GM19397 (cell line): ENCODE measurements at regions not wholly inside any gene's neighbourhood (a gene's known extent, or its start where the extent isn't known, plus 50 kb on each side); places are given as distances from the start of the nearest gene placed in this dataset.

Experiments
- ATAC-seq: cut with Tn5 transposase; IDR thresholded peaks from one replicate; pipeline ENCODE4 v1.9.1; 2021; ENCODE audit warnings: mild to moderate bottlenecking, moderate library complexity; ENCODE audit not compliant: unreplicated experiment

DNA sequence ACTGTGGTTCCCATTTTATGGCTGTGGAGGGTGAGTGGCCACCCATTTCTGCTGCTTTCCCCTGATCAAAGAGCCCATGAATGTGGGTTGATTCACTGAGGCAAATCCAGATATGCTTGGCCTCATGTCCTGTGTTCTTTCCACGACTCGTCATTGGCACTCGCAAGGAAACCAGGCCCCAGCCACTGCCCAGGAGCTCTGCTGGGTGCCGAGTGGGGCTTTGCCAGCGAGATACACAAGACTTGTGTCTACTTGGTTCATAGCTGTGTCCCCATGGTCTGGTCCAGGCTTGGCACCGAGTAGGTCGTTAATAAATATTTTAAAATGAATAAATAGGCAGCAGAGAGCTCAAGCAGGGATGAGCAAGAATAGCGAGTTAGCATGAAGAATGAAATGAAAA lies 1291.5 kb downstream of the TBC1D22A start:
- ATAC-seq, result no peak

DNA sequence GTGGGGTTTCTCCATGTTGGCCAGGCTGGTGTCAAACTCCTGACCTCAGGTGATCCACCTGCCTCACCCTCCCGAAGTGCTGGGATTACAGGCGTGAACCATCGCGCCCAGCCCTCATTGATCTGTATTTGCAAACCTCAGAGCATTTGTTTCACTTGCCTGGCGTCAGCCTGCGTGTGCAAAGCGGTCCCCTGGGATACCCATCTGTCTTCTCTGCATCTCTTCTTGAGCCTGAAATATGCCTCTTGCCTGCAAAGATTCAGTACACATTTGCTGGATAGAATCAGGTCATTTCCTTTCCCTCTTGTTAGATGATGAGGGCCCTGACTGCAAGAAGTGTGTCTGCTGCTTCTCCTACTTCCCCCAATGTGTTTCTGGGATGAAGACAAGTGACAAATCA lies 1291.0 kb downstream of the TBC1D22A start:
- ATAC-seq, result no peak

DNA sequence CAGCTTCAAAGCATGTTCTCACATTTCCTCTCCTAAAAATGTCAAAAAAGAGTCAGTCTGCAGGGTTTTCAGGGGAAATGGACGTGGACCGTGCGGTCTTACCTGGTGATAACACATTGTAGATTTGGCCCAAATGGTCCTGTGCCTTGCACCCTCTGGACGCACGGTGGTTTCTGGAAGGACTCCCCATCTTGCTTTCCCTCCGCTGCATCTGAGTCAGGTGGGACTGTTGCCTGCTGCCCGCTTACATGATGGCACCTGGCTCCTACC lies 1290.1 kb downstream of the TBC1D22A start:
- ATAC-seq, result no peak

DNA sequence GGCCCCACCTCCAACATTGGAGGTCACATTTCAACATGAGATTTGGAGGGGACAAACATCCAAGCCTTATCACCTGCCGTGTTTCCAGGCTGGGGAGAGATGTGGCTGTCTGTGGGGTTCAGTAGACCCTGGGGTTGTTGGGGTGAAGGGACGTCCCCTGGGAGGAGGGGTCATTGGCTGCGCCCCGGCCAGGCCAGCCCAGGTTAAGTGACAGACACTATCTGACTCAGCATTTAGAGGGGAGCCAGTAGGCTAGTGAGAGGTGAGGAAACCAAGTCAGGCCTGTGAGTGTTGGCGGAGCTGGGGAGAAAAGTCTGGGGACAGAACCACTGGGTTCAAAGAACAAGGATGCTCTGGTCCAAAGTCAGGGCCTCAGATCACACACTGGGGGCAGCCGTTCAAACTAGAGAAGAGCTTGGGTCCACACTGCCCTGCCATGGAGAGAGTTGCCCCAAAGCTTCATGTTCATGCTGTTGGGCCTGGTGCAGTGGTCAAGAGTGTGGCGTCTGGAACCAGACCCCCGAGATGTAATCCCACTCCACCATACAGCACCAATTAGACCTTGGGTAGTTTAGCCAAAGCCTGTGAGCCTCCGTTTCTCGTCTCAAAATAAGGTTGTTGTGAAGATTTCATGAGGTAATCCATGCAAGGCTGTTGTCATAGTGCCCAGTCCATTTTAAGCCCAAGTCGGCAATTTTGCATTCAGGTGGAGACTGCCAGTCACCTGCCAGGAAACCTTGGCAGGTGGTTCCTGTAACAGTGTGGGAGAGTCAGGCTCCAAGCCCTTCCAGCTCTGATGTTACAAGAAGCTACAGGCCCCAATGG lies 1289.6 kb downstream of the TBC1D22A start:
- no peak for ATAC-seq

DNA sequence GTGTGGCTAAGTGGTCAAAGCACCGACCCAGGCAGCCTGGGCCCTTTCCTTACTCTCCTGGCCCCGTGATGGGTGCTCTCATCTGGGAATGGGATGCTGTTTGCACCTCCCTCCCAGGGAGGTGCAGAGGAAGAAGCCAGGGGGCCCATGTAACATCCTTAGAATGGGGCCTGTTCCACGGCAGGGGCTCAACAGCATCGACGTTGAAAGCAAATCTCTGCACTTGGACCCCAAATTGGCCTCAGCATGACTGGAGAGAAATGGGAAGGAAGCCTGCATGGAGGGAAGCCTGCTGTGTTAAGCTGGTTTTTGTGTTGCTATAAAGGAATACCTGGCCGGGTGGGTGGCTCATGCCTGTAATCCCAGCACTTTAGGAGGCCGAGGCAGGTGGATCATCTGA lies 1288.4 kb downstream of the TBC1D22A start:
- ATAC-seq, result no peak

DNA sequence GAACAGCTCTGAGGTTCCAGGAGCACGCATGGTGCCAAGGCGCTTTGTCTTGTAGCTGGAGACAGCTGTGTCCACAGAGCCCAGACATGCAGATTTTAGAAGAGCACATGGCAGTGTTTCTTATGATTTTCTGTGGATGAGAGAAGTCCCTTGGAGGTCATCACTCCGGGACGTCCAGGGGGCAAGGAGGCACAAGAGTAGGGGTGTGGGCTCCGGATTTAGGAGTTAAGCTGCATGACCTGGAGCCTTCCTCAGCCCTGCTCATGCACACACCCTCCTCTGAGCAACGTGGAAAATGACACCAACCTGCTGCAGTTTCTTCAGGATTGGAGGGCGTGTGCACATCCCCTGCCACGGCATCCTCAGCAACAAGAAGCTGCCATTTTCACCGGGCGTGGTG lies 1286.7 kb downstream of the TBC1D22A start:
- ATAC-seq, result no peak

DNA sequence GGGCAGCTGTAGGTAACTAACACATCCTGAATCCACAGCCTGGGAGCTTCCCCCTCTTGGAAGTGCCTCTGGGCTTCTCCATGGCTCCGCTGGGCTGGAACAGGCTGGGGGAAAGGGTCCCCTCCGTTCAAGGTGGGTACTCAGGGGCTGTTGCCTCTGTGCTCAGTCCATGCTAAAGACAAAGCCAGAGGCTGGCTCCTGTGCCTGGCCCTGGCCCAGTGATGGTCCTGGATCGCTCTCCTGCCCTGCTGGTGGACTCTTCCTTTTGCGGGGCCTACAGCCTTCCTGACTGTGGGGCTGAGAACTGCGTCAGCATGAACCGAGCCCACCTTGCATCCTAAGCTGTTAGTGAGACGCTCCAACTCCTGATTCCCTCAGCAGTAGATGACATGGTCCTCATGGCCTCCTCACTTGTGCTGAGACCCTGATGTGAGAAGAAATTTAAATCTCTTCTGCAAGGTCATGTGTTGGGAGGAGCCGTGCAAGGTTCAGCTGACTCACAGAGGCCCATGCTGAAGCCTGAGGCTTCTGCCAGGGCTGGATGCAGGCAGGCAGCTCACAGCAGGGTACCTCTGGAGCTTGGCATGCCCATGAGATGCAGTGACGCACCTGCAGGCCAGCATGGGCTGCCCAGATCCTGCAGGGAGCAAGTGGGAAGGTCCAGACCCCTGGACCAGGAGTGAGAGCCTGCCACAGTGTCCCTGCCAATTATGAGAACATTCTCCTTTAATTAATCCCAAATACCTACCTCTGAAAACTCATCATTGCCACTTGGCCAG lies 1285.5 kb downstream of the TBC1D22A start:
- no peak for ATAC-seq

DNA sequence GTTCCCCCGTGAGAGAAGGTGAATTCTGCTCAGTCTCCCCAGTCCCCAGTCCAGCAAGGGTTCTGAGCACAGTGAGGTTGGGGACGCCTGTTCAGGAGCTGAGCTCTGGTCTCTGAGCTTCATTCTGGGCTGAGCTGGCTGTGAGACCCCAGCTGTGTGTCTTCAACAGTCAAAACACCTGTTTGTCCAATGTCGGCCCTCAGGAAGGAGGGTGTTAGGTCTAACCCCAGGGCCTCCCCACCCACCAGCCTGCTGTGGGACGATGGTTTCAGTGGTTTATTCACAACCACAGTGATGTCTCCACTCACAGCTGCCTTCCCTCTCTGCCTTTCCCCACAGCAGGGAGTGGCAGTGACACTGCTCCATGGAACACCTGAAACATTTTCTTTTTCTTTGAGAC lies 1282.9 kb downstream of the TBC1D22A start:
- peak; percentile 77 for ATAC-seq

DNA sequence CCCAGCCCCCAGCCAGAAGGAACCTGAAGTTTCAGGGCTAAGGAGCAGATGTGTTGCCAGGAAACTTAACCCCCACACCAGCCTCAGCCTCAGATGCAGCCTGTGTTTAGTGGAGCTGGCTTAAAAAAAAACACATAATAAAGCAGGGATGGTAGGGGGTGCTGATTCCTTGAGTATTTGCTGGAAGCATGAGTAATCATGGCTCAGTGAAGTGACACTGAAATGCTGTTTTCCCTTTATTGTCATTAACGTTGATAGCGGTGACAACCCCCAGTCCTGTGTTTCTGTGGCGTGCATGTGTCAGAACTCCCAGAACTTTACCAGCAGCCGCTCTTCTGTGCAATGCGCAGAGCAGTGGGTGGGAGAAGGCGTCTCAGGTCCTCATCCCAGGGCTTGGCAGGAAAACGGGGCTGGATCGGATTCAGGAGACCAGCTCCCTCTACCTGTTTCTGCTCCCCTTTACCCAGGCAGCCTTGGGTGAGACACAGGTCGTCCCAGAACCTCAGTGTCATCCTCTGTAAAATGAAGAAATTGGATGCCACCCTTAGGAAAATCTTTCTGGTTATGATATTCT lies 1282.1 kb downstream of the TBC1D22A start:
- ATAC-seq, result no peak

DNA sequence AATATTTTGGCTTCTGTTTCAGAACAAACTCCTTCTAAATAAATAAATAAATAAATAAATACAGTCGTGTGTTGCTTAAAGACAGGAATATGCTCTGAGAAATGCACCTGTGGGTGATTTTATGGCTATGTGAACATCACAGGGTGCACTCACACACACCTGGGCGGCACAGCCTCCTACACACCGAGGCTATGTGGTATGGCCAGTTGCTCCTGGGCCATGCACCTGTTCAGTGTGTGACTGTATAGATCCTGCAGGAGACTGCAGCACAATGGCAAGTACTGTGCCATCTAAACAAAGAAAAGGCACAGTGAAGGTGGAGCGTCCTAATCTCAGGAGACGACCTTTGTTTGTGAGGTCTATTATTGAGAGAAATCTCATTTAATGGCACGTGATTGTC lies 1281.1 kb downstream of the TBC1D22A start:
- ATAC-seq, result no peak

DNA sequence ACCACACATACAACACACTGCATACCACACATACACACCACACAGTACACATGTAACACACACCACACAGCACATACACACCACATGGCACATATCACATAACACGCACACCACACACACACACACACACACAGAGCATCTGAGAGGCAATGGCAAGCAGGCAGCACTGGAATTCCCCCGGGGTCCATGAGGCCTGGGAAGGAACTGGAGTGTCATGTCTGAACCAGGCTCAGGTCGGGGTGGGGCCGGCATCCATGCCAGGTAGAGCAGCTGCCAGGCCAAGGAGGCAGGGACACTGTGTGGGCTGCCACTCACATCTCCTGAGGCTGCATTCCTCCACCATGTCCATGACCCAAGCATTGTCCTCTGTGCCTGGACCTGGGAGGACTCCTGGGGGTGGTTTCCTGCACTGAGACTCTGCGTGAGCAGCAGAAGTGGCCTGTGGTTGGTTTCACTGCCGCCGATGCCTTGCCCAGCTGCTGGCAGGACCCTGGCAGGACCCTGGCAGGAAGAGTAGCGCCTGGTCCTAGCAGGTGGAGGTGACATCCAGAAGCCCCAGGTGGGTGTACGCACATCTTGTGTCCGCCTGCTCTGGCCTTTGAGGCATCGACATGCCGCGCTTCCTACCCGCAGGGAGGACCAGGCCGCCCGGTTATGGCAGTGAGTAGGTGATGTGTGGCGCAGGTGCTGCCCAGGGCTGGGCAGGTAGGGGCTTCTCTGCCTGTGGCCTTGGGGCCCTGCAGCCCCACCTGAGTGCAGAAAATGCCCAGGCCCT lies 1280.4 kb downstream of the TBC1D22A start:
- ATAC-seq, result no peak

DNA sequence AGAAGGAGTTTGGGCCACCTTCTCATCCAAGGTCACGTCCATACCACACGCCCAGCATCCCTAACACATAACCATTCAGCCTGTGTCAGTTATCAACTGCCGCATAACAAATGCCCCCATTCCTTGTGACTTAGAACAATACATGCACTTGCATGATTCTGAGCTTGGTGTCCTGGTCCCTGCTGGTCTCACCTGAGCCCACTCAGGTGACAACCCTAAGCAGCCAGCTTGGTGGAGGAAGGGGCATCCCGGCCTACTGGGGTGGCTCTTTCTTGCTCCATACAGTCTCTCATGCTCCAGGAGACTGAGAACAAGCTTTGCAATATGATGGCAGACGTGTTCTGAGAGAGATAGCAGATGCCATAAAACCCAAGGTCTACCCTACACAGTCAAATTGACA lies 1276.9 kb downstream of the TBC1D22A start:
- ATAC-seq, result no peak

DNA sequence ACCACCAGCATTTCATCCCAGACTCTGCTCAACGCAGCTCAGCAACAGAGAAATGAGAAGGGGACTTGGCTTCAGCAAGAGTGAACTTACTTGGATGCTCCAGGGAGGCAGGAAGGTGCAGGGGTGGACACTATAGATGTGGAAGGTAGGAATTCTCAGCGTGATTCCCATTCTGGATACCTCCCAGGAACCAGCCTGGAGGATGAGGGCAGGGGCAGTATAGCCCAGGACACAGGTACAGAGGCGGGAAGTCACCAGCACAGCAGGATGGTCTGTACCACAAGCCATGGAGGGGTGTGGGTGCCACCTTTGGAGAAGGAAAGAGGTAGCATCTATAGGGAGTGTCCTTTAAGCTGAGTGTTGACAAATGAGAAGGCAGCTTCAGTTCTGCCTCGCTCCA lies 1275.2 kb downstream of the TBC1D22A start:
- no peak for ATAC-seq

DNA sequence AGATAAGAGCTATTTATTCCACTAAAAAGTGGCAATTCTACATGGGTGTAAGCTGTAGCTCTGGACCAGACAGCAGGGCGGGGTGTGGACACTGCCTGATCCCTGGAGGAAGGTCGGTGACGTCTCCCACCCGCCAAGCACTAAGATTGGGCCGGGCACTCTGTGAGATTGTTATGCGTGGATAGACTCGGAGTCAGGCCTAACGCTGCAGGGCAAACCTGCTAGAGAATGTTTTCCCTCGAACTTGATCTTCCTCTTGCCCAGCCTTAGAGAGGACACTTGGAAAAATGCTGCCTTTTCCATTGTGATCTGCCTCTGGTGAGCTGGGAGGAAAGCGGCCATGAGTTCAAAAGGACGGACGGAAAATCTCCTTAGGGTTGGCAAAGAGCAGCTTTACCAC lies 1273.4 kb downstream of the TBC1D22A start:
- no peak for ATAC-seq

DNA sequence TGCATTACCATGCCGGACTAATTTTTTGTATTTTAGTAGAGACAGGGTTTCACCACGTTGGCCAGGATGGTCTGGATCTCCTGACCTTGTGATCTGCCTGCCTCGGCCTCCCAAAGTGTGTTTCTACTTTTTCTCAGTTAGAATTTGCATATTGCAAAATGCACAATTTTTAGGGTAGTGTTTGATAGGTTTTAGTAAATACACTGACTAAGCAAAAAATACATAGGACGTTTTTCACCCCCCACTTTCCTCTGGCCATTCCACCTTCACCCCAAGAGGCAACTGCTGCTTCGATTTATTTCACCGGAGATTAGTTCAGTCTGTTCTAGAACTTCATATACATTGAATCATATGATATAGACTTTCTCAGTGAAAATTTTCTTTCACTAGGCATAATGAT lies 1269.1 kb downstream of the TBC1D22A start:
- ATAC-seq, result no peak

DNA sequence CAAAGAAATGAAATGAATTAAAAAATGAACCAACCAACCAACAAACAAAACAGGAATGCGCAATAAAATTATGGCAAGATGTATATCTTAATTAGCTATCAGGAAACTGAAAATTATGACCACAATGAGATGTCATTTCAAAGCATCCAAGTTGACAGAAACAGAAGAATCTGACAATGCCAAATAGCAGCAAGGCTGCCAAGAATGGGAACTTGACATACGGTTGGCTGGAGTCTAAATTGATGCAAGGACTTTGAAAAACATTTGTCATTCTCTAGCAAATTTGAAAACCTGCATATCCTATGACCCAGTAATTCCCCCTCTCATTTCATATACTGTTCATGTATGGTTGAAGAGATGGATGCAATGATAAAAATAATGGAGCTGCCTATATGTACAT lies 1262.6 kb downstream of the TBC1D22A start:
- ATAC-seq, result no peak

DNA sequence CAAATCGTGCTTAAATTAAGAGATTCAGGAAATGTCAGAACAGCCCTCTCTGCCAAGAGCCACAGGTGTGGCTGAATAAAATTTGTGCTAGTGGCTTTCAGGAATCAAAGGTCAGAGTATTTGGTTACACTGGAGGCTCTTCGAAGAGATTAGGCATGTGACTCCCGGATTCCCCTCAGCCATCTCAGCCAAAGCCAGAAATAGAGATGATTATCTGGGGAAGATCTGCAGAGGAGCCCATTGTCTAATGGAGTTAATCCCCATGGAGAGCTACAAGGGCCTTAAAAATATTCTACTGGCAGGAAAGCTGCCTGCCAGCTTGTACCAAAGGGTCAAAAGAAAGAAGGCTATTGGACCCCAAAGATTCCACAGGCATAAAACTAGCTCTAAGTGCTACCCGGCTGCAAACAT lies 1259.5 kb downstream of the TBC1D22A start:
- no peak for ATAC-seq

DNA sequence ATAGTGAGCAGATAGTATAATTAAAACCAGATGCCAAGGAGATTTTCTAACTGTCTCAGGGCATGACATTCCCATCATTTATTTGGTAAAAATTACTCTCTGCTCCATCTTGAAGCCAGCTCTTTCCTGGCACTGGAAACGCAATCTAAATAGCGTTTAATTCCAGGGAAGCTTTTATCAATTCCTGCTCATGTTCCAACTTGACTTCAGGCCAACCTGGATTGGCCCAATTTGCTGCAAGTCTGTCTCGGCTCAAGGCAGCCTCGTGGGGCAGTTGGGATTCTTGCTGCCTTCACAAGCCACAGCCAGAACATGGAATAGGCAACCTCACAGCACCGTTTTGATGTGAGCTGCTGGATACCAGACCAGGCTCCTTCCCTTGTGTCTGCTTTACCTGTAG lies 1255.9 kb downstream of the TBC1D22A start:
- ATAC-seq, result no peak

DNA sequence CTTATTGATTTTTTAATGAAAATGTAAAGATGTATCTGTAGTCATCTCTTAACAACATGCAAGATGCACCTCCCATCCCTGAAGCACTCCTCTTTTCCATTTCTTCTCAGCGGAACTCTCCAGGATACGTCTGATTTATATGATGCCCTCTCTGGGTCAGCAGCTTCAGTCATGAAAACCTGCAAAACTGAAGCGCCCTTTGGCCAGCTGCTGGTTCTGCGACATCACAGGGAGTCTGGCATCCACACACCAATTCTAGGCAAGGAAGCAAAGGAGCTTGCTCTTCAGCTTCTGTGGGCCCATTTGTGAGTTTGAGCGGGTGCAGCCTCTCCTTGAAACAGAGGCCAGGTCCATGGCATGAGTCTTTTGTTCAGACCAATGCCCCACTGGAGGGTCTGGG lies 1253.3 kb downstream of the TBC1D22A start:
- no peak for ATAC-seq

DNA sequence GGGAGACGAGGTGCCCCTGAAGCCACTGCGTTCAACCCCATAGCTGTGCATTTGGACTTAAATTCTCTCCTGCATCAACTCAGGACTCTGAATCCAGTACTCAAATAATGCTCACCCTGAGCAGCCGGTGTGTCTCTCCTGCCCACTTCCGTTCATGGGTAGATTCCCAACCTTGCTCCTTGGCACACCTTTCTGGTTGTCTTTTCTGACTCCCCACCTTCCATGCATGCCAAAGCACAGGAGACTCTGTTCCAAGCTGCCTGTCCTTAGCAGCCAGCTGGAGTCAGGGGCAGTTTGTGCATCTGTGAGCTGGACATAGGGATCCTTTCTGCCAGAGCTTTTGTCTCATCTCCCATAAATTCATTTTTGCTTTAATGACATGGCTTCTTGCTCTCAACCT lies 1242.5 kb downstream of the TBC1D22A start:
- ATAC-seq, result no peak

DNA sequence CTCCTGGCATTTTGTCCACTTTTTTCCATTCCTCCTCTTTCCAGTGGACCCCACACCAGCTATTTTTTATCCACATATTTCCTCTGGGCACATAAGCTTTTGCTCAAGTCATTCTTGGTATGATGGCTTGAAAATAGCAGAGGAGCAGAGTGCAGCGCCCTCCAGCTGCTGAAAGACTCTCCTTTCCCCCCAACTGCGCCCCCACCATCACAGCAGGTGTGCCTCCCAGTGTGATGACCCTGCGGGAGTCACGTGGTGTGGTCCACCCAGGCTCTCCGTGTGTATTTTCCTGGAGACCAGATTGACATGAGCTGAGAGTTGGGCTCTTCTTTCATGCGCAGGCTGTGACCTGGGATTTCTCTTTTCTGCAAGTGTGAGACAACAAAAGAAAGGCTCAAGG lies 1241.6 kb downstream of the TBC1D22A start:
- no peak for ATAC-seq

DNA sequence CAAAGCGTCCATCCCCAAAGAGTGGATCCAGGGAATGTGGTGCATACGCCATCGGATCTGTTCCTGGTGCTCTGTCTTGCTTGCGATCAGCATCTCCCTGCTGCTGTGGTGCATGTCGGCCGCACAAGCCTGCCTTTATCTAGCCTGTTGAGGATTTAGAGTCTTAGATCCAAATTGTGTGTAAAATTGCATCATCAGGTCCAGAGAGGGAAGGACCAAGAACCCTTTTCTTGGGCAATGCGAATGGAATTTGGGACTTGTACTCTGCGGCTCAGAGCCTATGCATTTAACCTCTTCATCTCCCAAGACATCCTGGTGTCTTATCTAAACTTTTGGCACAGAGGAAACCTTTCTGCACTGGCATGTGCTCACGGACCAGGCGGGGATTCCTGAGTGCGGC lies 1238.7 kb downstream of the TBC1D22A start:
- no peak for ATAC-seq
